HL-60 (cell line): ENCODE measurements at regions not wholly inside any gene's neighbourhood (a gene's known extent, or its start where the extent isn't known, plus 50 kb on each side); places are given as distances from the start of the nearest gene placed in this dataset.

ENCODE experiments used
- DNase-seq, 2 experiments: peaks; one replicate each; pipeline ENCODE4 v3.0.0-alpha.2; 2010 to 2020; ENCODE audit warnings: low read depth in 1 of 2, low spot score in 1 of 2
- H3K27ac ChIP-seq: fragments of 250-450 bp; sonication (Bioruptor Pico); replicated peaks from 2 replicates; pipeline ENCODE4 v1.5.1; 2020; ENCODE audit warnings: mild to moderate bottlenecking, moderate library complexity
- H3K27me3 ChIP-seq: fragments of 250-450 bp; sonication (Bioruptor Pico); 2 replicates; pipeline ENCODE4 v1.5.1; 2021; ENCODE audit warnings: mild to moderate bottlenecking, moderate library complexity; ENCODE audit not compliant: insufficient read depth, poor library complexity, severe bottlenecking
- H3K4me3 ChIP-seq: replicated peaks from 2 replicates; pipeline ENCODE4 v1.5.1; 2011; ENCODE audit warnings: mild to moderate bottlenecking, control low read depth, low read length; ENCODE audit not compliant: insufficient read depth
- CTCF ChIP-seq: IDR thresholded peaks from one replicate; pipeline ENCODE4 v1.5.1; 2011; ENCODE audit warnings: low read length, control low read depth, inconsistent platforms; ENCODE audit not compliant: insufficient read depth
- GABPA ChIP-seq: IDR thresholded peaks from 2 replicates; pipeline ENCODE4 v1.6.1; 2012; ENCODE audit warnings: low read depth
- POLR2AphosphoS5 ChIP-seq: IDR thresholded peaks from 2 replicates; pipeline ENCODE4 v1.6.1; 2012; ENCODE audit warnings: low read depth
- REST ChIP-seq: IDR thresholded peaks from 2 replicates; pipeline ENCODE4 v1.6.1; 2012; ENCODE audit warnings: low read depth; ENCODE audit not compliant: insufficient replicate concordance
- SPI1 ChIP-seq: IDR thresholded peaks from 2 replicates; pipeline ENCODE4 v1.6.1; 2012; ENCODE audit warnings: low read depth, mild to moderate bottlenecking, borderline replicate concordance

- H3K27ac ChIP-seq = no peak overlapping the region
- TF ChIP-seq SPI1 (no peak), CTCF (no peak), POLR2AphosphoS5 (no peak), GABPA (no peak), REST (no peak)
- DNase-seq = no peak
- no peaks in the 10 kb centered on the region for H3K27me3 ChIP-seq
- no peak overlapping the region for H3K4me3 ChIP-seq
Observed at GRCh38 chr16:87044829-87045228, 272.4 kb downstream of the C16orf95 start.

DNA sequence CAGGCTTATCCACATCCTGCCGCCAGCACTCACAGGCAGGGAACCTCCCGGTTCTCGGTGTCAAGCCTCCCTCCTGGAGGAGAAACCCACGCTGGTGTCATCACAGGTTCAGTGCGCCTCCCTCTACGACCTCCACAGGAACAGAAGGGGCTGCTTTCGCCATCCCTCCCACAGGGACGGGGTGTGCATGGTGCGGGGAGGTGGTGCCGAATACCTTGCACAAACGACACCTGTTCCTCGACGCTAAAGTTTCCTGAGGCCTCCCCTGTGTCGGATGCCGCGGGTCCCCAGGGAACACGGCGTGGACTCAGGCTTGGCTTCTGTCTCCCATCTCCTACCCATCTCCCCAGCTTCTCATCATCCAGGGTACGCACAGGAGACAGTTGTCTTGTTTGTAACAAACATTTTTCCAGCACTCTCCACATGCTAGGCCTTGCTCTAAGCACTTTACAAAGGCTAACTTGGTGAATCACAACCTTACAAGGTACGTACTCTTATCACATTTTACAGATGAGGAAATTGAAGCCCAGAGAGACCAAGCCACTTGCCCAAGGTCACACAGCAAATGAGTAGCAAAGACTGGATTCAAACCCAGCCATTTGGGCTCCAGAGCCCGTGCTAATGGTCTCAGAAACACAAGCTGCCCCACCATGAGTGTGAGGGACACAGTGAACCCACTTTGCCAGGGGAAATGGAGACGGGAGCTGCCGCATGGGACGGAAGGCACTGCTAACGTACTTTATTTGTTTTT is 271.6 kb downstream of the C16orf95 start:
- no peak for DNase-seq
- no peaks in the 10 kb centered on the region for H3K27me3 ChIP-seq

More for the DNA sequence above, 271.6 kb downstream of the C16orf95 start:
- TF ChIP-seq CTCF (no peak), POLR2AphosphoS5 (no peak), SPI1 (no peak), REST (no peak), GABPA (no peak)
- no peak overlapping the region for H3K27ac ChIP-seq
- no peak overlapping the region for H3K4me3 ChIP-seq
